HG02623 (cell line): ENCODE measurements at regions not wholly inside any gene's neighbourhood (a gene's known extent, or its start where the extent isn't known, plus 50 kb on each side); places are given as distances from the start of the nearest gene placed in this dataset.
A peak's percentile ranks its signal among the peaks of the same experiment; 100 is the strongest.

Source experiments
- ATAC-seq: cut with Tn5 transposase; IDR thresholded peaks from one replicate; pipeline ENCODE4 v1.9.1; 2021; ENCODE audit warnings: moderate library complexity; ENCODE audit not compliant: unreplicated experiment

GRCh38 chr13:39279077-39279476, 240.8 kb downstream of the NHLRC3 start:
- ATAC-seq: no peak

GRCh38 chr13:39281539-39282150, 243.4 kb downstream of the NHLRC3 start:
- ATAC-seq: no peak

GRCh38 chr13:39282400-39282972, 244.2 kb downstream of the NHLRC3 start:
- ATAC-seq: peak; percentile 95

- ATAC-seq: no peak
Measured at GRCh38 chr13:39283072-39283471, 244.8 kb downstream of the NHLRC3 start.

- no peak for ATAC-seq
Measured at GRCh38 chr13:39284801-39285388, 246.6 kb downstream of the NHLRC3 start.
